ENCODE measurements at regions not wholly inside any gene's neighbourhood (a gene's known extent, or its start where the extent isn't known, plus 50 kb on each side); places are given as distances from the start of the nearest gene placed in this dataset.

DNA sequence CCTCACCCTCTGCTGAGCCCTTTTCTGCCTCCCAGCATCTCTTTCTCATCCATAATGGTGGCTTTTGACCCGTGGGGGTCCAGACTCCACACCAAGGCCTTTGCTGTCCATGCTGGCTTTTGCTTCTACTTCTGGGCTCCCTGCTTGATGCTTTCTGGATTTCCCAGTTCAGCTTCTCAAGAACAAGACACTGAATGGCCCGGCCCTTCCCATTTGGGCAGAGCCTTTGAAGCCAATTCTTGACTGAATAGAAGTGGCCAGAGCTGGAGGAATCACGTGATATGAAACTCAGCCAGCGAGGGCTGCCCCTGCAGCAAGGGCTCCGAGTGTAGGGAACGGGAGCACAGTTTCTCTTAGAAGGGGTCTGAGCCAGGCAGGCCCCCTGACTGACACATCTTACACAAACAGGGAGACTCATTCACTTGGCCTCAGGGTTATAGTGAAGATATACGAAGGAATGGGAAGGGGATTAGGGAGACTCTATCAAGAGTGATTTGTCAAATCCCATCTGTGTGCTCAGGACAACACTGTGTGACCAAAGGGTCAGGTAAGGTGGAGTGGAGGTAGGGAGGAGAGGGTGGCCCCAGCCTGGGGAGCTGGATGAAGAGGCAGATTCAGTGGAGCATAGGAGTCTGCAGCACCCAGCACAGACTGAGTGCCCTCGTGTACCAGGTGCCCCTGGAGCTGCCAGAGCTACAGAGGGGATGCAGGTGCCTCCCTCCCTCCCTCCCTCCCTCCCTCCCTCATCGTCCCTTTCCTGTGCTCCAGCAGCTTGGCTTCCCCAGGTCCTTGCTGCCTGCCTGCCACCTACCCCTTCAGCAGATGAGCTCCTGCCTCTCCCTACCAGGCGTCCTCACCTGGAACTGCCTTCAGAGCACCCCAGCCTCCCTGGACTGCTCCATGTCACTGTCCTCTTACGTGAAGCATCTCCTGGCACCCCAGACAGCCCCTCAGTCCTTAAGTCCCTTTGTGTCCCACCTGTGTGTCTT, 106.0 kb downstream of the TRIM29 start:
- Mint-ChIP-seq H3K27ac (no peak overlapping the region), H3K9me3 (peaks cover 9% of the 10 kb centered on the region; the same call in 2 of the 3 replicates), H3K4me1 (peaks cover 11% of the 10 kb centered on the region), H3K36me3 (ENCODE audit: low read depth) (peaks cover 3% of the 10 kb centered on the region; the same call in 2 of the 3 replicates), H3K27me3 (ENCODE audit: insufficient read depth, low read depth, poor library complexity) (peaks cover 8% of the 10 kb centered on the region), H3K4me3 (no peak overlapping the region)
- no peak overlapping the region for H3K27ac ChIP-seq (ENCODE audit: low read depth)
- H3K4me3 ChIP-seq: no peak overlapping the region
- no peaks in the 10 kb centered on the region for H3F3A ChIP-seq (replicated peaks; ENCODE audit: low read depth)
- ATAC-seq: no peak
- H2AFZ ChIP-seq: no peak overlapping the region; the same call in 1 of the 2 replicates
- no peaks in the 10 kb centered on the region for H3K36me3 ChIP-seq (ENCODE audit: insufficient read depth)
- H3K4me1 ChIP-seq (ENCODE audit: insufficient read depth): no peaks in the 10 kb centered on the region
- DNase-seq (ENCODE audit: low spot score): no peak
- H3K27me3 ChIP-seq (ENCODE audit: insufficient read depth): no peaks in the 10 kb centered on the region
- TF ChIP-seq EZH2 (IDR thresholded peaks at IDR 0.05; ENCODE audit: low read depth, unreplicated experiment): no peak
- TF ChIP-seq, protein P1, sequence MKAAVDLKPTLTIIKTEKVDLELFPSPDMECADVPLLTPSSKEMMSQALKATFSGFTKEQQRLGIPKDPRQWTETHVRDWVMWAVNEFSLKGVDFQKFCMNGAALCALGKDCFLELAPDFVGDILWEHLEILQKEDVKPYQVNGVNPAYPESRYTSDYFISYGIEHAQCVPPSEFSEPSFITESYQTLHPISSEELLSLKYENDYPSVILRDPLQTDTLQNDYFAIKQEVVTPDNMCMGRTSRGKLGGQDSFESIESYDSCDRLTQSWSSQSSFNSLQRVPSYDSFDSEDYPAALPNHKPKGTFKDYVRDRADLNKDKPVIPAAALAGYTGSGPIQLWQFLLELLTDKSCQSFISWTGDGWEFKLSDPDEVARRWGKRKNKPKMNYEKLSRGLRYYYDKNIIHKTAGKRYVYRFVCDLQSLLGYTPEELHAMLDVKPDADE (IDR thresholded peaks at IDR 0.05): no peak
- no peak for TF ChIP-seq NANOG (IDR thresholded peaks at IDR 0.05; ENCODE audit: borderline replicate concordance)
- no peak for TF ChIP-seq JUNB (IDR thresholded peaks at IDR 0.05; ENCODE audit: unreplicated experiment)
- TF ChIP-seq ZNF462 (CRISPR knock-in tag; IDR thresholded peaks at IDR 0.05): no peak
- no peak for TF ChIP-seq CTCF (conservative IDR thresholded peaks at IDR 0.05; ENCODE audit: low read depth in 2 of 2)
- no peak for TF ChIP-seq ZNF331 (CRISPR knock-in tag; IDR thresholded peaks at IDR 0.05; ENCODE audit: low read depth)
- no peak for TF ChIP-seq STAT1 (IDR thresholded peaks at IDR 0.05; ENCODE audit: unreplicated experiment)
- no peak for TF ChIP-seq CREB1 (CRISPR knock-in tag; IDR thresholded peaks at IDR 0.05; ENCODE audit: low read depth)
- TF ChIP-seq ZNF114 (CRISPR knock-in tag; IDR thresholded peaks at IDR 0.05): no peak
- no peak for TF ChIP-seq REST (IDR thresholded peaks at IDR 0.05; ENCODE audit: unreplicated experiment)
- no peak for TF ChIP-seq POLR2AphosphoS5 (IDR thresholded peaks at IDR 0.05; ENCODE audit: low read depth)
- H4K20me1 ChIP-seq (replicated peaks; ENCODE audit: insufficient read depth): no peaks in the 10 kb centered on the region
- H3K9me2 ChIP-seq (ENCODE audit: insufficient read depth): no peaks in the 10 kb centered on the region
- H3K4me2 ChIP-seq: no peak overlapping the region
- no peaks in the 10 kb centered on the region for H3K79me2 ChIP-seq (replicated peaks; ENCODE audit: insufficient read depth)
